Osteocyte (in vitro differentiated cells): ENCODE measurements at regions not wholly inside any gene's neighbourhood (a gene's known extent, or its start where the extent isn't known, plus 50 kb on each side); places are given as distances from the start of the nearest gene placed in this dataset.

ENCODE experiments used
- DNase-seq: peaks from one replicate; pipeline ENCODE4 v3.0.0; 2021; ENCODE audit warnings: mixed read lengths; ENCODE audit not compliant: unreplicated experiment; ENCODE audit errors: extremely low spot score
- H3K27ac Mint-ChIP-seq: one replicate; pipeline ENCODE4 v1.8.0; 2021; ENCODE audit warnings: mild to moderate bottlenecking, mixed read lengths; ENCODE audit not compliant: unreplicated experiment
- H3K27me3 Mint-ChIP-seq: one replicate; pipeline ENCODE4 v1.8.0; 2021; ENCODE audit warnings: mixed read lengths; ENCODE audit not compliant: unreplicated experiment
- H3K36me3 Mint-ChIP-seq: one replicate; pipeline ENCODE4 v1.8.0; 2021; ENCODE audit warnings: mixed read lengths; ENCODE audit not compliant: unreplicated experiment
- H3K4me1 Mint-ChIP-seq: one replicate; pipeline ENCODE4 v1.8.0; 2021; ENCODE audit warnings: mixed read lengths; ENCODE audit not compliant: unreplicated experiment
- H3K4me3 Mint-ChIP-seq: one replicate; pipeline ENCODE4 v1.8.0; 2021; ENCODE audit warnings: mild to moderate bottlenecking, moderate library complexity, mixed read lengths; ENCODE audit not compliant: unreplicated experiment
- H3K9me3 Mint-ChIP-seq: one replicate; pipeline ENCODE4 v1.8.0; 2021; ENCODE audit warnings: mixed read lengths; ENCODE audit not compliant: unreplicated experiment
- CTCF ChIP-seq: fragments of 200-600 bp; sonication (generic); IDR thresholded peaks from 2 replicates; pipeline ENCODE4 v1.5.0; 2021; ENCODE audit warnings: antibody characterized with exemption, mild to moderate bottlenecking, moderate library complexity

DNA sequence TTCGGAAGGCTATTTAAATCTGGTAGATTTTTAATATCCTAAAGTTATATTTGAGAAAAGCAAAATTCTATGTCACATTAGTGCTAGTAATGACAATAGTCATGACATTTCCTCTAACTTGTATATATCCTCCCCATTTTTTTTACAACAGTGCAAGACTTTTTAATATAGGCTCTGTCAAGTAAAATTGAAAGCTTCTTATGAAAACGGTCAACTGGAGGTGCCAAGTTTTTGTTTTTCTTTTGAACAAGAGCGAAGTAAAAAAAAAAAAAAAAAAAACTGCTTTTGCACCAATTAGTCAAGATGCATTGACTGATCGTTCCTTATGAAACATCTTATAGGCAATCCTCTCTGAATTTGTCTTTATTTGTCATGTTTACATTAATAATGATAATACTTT is 389.3 kb downstream of the STK39 start:
- Mint-ChIP-seq H3K36me3 (no peaks in the 10 kb centered on the region), H3K9me3 (no peaks in the 10 kb centered on the region), H3K4me3 (no peak overlapping the region), H3K27ac (no peak overlapping the region), H3K27me3 (peaks cover 22% of the 10 kb centered on the region), H3K4me1 (peaks cover 9% of the 10 kb centered on the region)
- no peak for DNase-seq
- TF ChIP-seq CTCF: no peak

GRCh38 chr2:167857416-167857815 is 390.0 kb downstream of the STK39 start:
- no peak for TF ChIP-seq CTCF
- no peak overlapping the region for H3K27ac Mint-ChIP-seq
- peaks cover 4% of the 10 kb centered on the region for H3K4me1 Mint-ChIP-seq
- H3K27me3 Mint-ChIP-seq: peaks cover 25% of the 10 kb centered on the region
- H3K36me3 Mint-ChIP-seq: no peaks in the 10 kb centered on the region
- no peak overlapping the region for H3K4me3 Mint-ChIP-seq
- no peaks in the 10 kb centered on the region for H3K9me3 Mint-ChIP-seq
- no peak for DNase-seq

DNA sequence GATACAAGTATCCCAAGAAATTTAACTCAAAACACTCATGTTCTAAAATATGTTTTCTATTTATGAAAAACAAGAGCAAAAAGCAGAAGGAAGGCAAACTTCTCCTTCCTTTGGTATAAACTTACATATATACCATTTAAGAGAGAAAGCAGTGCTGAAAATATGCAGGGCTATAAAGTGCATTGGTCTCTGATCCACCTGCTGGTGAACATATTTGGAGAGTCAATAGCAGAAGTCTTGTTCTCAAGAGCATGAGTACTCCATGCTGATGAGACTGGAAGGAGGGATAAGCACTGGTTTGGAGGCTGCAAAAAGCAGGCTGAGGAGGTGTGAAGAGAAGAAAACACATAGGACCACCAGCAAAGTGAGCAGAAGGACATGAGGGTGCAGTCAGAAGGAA is 391.2 kb downstream of the STK39 start:
- Mint-ChIP-seq H3K9me3 (no peaks in the 10 kb centered on the region), H3K27me3 (peaks cover 25% of the 10 kb centered on the region), H3K4me1 (peaks cover 4% of the 10 kb centered on the region), H3K36me3 (no peaks in the 10 kb centered on the region), H3K27ac (no peak overlapping the region), H3K4me3 (no peak overlapping the region)
- no peak for TF ChIP-seq CTCF
- no peak for DNase-seq

- Mint-ChIP-seq H3K36me3 (no peaks in the 10 kb centered on the region), H3K4me1 (peaks cover 4% of the 10 kb centered on the region), H3K9me3 (no peaks in the 10 kb centered on the region), H3K27me3 (peaks cover 25% of the 10 kb centered on the region), H3K27ac (no peak overlapping the region), H3K4me3 (no peak overlapping the region)
- DNase-seq: no peak
- no peak for TF ChIP-seq CTCF
These were observed 392.2 kb downstream of the STK39 start for GRCh38 chr2:167855211-167855610.

DNA sequence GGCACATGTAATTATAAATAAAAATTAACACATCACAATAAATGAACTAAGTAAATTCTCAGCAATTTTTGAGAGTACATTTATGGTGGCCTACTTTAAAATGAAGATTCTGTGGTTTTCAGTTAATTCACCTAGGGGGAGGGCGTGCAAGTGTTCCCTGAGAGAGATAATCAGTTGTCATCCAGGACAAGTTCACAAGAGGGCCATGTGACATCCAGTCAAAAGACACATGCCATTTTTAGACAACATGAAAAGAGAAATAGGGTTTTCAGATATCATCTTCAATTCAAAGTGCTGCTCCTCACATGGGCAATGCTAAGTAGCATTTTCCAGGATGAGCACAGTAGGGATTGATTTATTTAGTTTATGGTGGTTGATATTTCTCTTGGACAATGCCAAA is 393.7 kb downstream of the STK39 start:
- DNase-seq: no peak
- Mint-ChIP-seq H3K9me3 (peaks cover 7% of the 10 kb centered on the region), H3K27ac (no peak overlapping the region), H3K36me3 (no peaks in the 10 kb centered on the region), H3K4me1 (peaks cover 4% of the 10 kb centered on the region), H3K4me3 (no peak overlapping the region), H3K27me3 (peaks cover 25% of the 10 kb centered on the region)
- no peak for TF ChIP-seq CTCF
